ENCODE measurements at regions not wholly inside any gene's neighbourhood (a gene's known extent, or its start where the extent isn't known, plus 50 kb on each side); places are given as distances from the start of the nearest gene placed in this dataset.
"Not testable (repeated sequence)": the region's sequence is repeated elsewhere in the genome, so short reads cannot be mapped to it uniquely, and the experiment has no call there.

GRCh38 chr1:181969902-181970301 is 91.6 kb downstream of the ZNF648 start:
- Histone ChIP-seq H3K4me3 (no peak overlapping the region), H3K27ac (no peak overlapping the region), H3K9me3 (peaks cover 0 to 5% (median 0%) of the 10 kb centered on the region in 8 donors), H3K4me1 (no peaks in the 10 kb centered on the region), H3K36me3 (no peaks in the 10 kb centered on the region), H3K27me3 (replicated peaks in 1 of 7) (peaks cover 0 to 28% (median 0%) of the 10 kb centered on the region in 7 donors)
- WGBS, 5 donors, result 61 to 80% (median 66%) methylated on average over 2 of the region's 2 CpGs
- TF ChIP-seq POLR2A (IDR thresholded peaks at IDR 0.05), result no peak
- no peak for TF ChIP-seq CTCF (IDR thresholded peaks at IDR 0.05 in 8 of 11, conservative IDR thresholded peaks at IDR 0.05 in 3 of 11)
- TF ChIP-seq POLR2AphosphoS5 (IDR thresholded peaks at IDR 0.05), result no peak
- no peak for DNase-seq
- intact Hi-C loops (cut with DNase I; ENCODE audit: low total_unique reads), result no loop called here

- H3K27ac ChIP-seq; intact Hi-C loops (cut with DNase I; ENCODE audit: low total_unique reads); DNase-seq; H3K27me3 ChIP-seq (replicated peaks in 1 of 7); H3K4me1 ChIP-seq; H3K4me3 ChIP-seq; H3K36me3 ChIP-seq: not testable (repeated sequence)
- WGBS, 5 donors, result 91 to 97% (median 95%) methylated on average over 9 to 11 of the region's 11 CpGs
- H3K9me3 ChIP-seq, result peaks cover 0 to 51% (median 46%) of the 10 kb centered on the region in 8 donors
Measured at GRCh38 chr1:181954696-181955095, 106.8 kb downstream of the ZNF648 start.

GRCh38 chr1:181954178-181954577 is 107.3 kb downstream of the ZNF648 start:
- H3K36me3 ChIP-seq; H3K27ac ChIP-seq; H3K4me3 ChIP-seq; DNase-seq; H3K4me1 ChIP-seq; intact Hi-C loops (cut with DNase I; ENCODE audit: low total_unique reads); H3K27me3 ChIP-seq (replicated peaks in 1 of 7): not testable (repeated sequence)
- WGBS, 5 donors, result 87 to 93% (median 90%) methylated on average over 7 of the region's 7 CpGs
- peaks cover 0 to 48% (median 41%) of the 10 kb centered on the region in 8 donors for H3K9me3 ChIP-seq

- H3K4me3 ChIP-seq, result no peak overlapping the region
- no peaks in the 10 kb centered on the region for H3K27me3 ChIP-seq (replicated peaks in 1 of 7)
- DNase-seq, result no peak
- peaks cover 0 to 48% (median 37%) of the 10 kb centered on the region in 8 donors for H3K9me3 ChIP-seq
- no peak for TF ChIP-seq POLR2A (IDR thresholded peaks at IDR 0.05)
- intact Hi-C loops (cut with DNase I; ENCODE audit: low total_unique reads), result no loop called here
- no peak overlapping the region for H3K27ac ChIP-seq
- H3K36me3 ChIP-seq, result no peaks in the 10 kb centered on the region
- H3K4me1 ChIP-seq, result no peaks in the 10 kb centered on the region
- 91 to 95% (median 93%) methylated on average over 3 of the region's 3 CpGs for WGBS, 5 donors
Measured at GRCh38 chr1:181953596-181953995, 107.9 kb downstream of the ZNF648 start.

GRCh38 chr1:181951213-181951612 is 110.3 kb downstream of the ZNF648 start:
- H3K27me3 ChIP-seq (replicated peaks in 1 of 7), result no peaks in the 10 kb centered on the region
- DNase-seq, result no peak
- H3K4me1 ChIP-seq, result no peaks in the 10 kb centered on the region
- intact Hi-C loops (cut with DNase I; ENCODE audit: low total_unique reads), result no loop called here
- H3K9me3 ChIP-seq, result peaks cover 0 to 48% (median 33%) of the 10 kb centered on the region in 8 donors
- H3K36me3 ChIP-seq, result no peaks in the 10 kb centered on the region
- no peak for TF ChIP-seq POLR2A (IDR thresholded peaks at IDR 0.05)
- TF ChIP-seq CTCF (IDR thresholded peaks at IDR 0.05 in 8 of 11, conservative IDR thresholded peaks at IDR 0.05 in 3 of 11), result no peak
- no peak for TF ChIP-seq POLR2AphosphoS5 (IDR thresholded peaks at IDR 0.05)
- H3K4me3 ChIP-seq, result no peak overlapping the region
- H3K27ac ChIP-seq, result no peak overlapping the region
- WGBS, 5 donors, result 78 to 92% (median 88%) methylated on average over 4 of the region's 4 CpGs

- peaks cover 0 to 6% (median 0%) of the 10 kb centered on the region in 7 donors for H3K27me3 ChIP-seq (replicated peaks in 1 of 7)
- TF ChIP-seq POLR2AphosphoS5 (IDR thresholded peaks at IDR 0.05) (no peak), POLR2A (IDR thresholded peaks at IDR 0.05) (no peak), CTCF (IDR thresholded peaks at IDR 0.05 in 8 of 11, conservative IDR thresholded peaks at IDR 0.05 in 3 of 11) (no peak)
- DNase-seq, result no peak
- intact Hi-C loops (cut with DNase I; ENCODE audit: low total_unique reads), result no loop called here
- no peak overlapping the region for H3K4me3 ChIP-seq
- H3K27ac ChIP-seq, result no peak overlapping the region
- peaks cover 0 to 45% (median 24%) of the 10 kb centered on the region in 8 donors for H3K9me3 ChIP-seq
- no peaks in the 10 kb centered on the region for H3K36me3 ChIP-seq
- H3K4me1 ChIP-seq, result no peaks in the 10 kb centered on the region
- 26 to 51% (median 45%) methylated on average over 2 of the region's 2 CpGs for WGBS, 5 donors
Measured at GRCh38 chr1:181949500-181949899, 112.0 kb downstream of the ZNF648 start.
